GM20000 (cell line): ENCODE measurements at regions not wholly inside any gene's neighbourhood (a gene's known extent, or its start where the extent isn't known, plus 50 kb on each side); places are given as distances from the start of the nearest gene placed in this dataset.

Experiments used
- DNase-seq: peaks from one replicate; pipeline ENCODE4 v3.0.0; 2012; ENCODE audit warnings: low spot score
- CTCF ChIP-seq: IDR thresholded peaks from 2 replicates; pipeline ENCODE4 v1.5.1; 2012; ENCODE audit warnings: mild to moderate bottlenecking, control low read depth; ENCODE audit errors: extremely low read depth, missing control alignments

DNA sequence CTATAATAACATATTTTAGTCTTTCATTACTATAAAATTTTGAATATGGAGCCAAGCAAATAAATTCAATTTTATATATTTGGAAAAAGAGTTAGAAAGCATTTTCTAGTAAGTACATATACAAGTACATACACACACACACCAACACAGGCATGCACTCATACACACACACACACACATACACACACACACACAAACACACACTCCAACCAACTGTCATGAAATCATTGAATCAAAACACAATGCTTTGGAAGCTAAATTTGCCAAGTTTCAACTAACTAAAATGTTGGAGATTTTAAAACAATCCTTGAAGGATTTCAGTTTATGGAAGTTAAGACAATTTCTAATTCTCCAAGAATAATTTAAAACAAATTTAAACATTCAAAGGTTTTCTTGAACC, 283.2 kb downstream of the TAF11L14 start:
- DNase-seq: no peak
- no peak for TF ChIP-seq CTCF

- TF ChIP-seq CTCF: no peak
- DNase-seq: no peak
These were observed 284.3 kb downstream of the TAF11L14 start for GRCh38 chr5:17918373-17919104.

DNA sequence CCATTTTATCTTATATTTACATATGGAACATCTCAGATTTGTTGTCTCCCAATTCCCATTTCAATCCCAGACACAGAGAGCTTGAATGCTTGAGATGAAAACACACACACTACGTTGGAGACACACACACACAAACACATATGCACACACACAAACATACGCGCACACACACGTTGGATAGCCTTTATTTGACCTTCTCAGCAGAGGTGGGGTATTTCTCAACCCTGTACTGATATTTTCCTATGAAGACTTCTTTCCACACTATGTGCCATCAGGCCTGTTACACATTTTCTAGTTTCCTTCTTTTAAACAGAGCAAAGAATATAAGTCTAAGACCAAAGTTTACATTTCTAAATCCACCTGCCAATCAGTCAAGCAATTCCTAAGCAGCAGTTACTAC, 291.0 kb downstream of the TAF11L14 start:
- TF ChIP-seq CTCF: no peak
- DNase-seq: no peak

- DNase-seq: no peak
- no peak for TF ChIP-seq CTCF
These were observed 294.3 kb downstream of the TAF11L14 start for GRCh38 chr5:17928581-17928981.

- DNase-seq: no peak
- TF ChIP-seq CTCF: no peak
These were observed 294.9 kb downstream of the TAF11L14 start for GRCh38 chr5:17929171-17929570.

DNA sequence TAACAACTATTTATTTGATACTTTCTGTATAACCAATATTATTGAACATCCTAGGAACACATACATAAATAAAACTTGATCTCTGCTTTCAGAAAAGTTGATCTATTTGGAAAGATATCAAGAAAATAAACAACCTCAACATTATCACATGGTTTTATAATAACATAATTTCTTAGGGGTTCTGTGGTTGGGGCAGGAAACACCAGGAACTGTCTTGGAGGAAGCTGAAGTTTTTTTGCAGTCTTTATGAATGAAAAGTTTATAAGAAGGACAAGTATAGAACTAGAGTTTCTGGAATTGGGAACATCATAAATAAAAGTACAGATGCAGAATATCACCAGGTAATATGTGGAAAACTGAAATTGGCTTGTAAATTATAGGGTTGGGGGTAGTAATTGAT, 296.1 kb downstream of the TAF11L14 start:
- DNase-seq: no peak
- no peak for TF ChIP-seq CTCF

DNA sequence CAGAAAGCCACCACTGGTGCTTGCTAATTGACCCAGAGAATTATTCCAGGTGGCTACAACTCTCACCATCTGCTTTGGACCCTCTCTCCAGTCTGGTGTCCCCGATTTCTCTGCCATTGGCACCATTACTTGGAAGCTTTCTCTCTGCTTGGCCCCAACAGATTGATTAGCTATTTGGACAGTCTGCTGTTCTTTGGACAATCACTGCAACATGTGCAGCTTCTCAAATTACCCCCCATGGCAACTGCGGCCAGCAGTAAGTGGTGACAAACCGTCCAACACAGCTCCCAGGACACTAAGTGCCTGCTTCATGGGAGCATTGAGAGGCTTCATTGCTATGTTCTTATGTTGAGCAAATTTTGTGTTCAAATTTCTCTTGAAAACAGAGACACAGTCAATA, 309.8 kb downstream of the TAF11L14 start:
- no peak for TF ChIP-seq CTCF
- no peak for DNase-seq
